Neural cell (in vitro differentiated cells): ENCODE measurements at regions not wholly inside any gene's neighbourhood (a gene's known extent, or its start where the extent isn't known, plus 50 kb on each side); places are given as distances from the start of the nearest gene placed in this dataset.

Experiments used
- H2AFZ ChIP-seq: fragments of 200-600, 300-800 bp; sonication (generic), shearing (Covaris generic); 2 replicates; pipeline ENCODE4 v1.6.0; 2014; ENCODE audit warnings: low read depth, mild to moderate bottlenecking, antibody characterized with exemption, low read length, moderate library complexity
- H3F3A ChIP-seq: fragments of 200-600 bp; shearing (Covaris generic); 2 replicates; pipeline ENCODE4 v1.6.1; 2016; ENCODE audit warnings: mild to moderate bottlenecking, moderate library complexity, mixed read lengths, antibody characterized with exemption, low read length; ENCODE audit not compliant: insufficient read depth, poor library complexity, severe bottlenecking
- H3K27ac ChIP-seq: fragments of 200-600, 300-800 bp; sonication (generic), shearing (Covaris generic); 2 replicates; pipeline ENCODE4 v1.5.1; 2014; ENCODE audit warnings: mild to moderate bottlenecking, low read length, moderate library complexity
- H3K27me3 ChIP-seq: fragments of 300-800, 200-600 bp; sonication (generic), shearing (Covaris generic); 2 replicates; pipeline ENCODE4 v1.6.0; 2014; ENCODE audit warnings: mild to moderate bottlenecking, low read depth, low read length, moderate library complexity; ENCODE audit not compliant: insufficient read depth
- H3K36me3 ChIP-seq: fragments of 300-800, 200-600 bp; sonication (generic), shearing (Covaris generic); 2 replicates; pipeline ENCODE4 v1.5.1; 2014; ENCODE audit warnings: mild to moderate bottlenecking, antibody characterized with exemption, low read length, moderate library complexity; ENCODE audit not compliant: insufficient read depth
- H3K4me2 ChIP-seq: fragments of 300-800, 200-600 bp; sonication (generic), shearing (Covaris generic); 2 replicates; pipeline ENCODE4 v1.6.0; 2014; ENCODE audit warnings: mild to moderate bottlenecking, low read length
- H3K4me3 ChIP-seq: fragments of 300-800, 200-600 bp; sonication (generic), shearing (Covaris generic); 2 replicates; pipeline ENCODE4 v1.5.1; 2014; ENCODE audit warnings: mild to moderate bottlenecking, low read length, moderate library complexity
- H3K79me2 ChIP-seq: fragments of 200-600 bp; shearing (Covaris generic); replicated peaks from 2 replicates; pipeline ENCODE4 v1.6.0; 2014; ENCODE audit warnings: mild to moderate bottlenecking, low read length, moderate library complexity; ENCODE audit not compliant: insufficient read depth
- H3K9ac ChIP-seq: fragments of 300-800, 200-600 bp; sonication (generic), shearing (Covaris generic); 2 replicates; pipeline ENCODE4 v1.6.1; 2016; ENCODE audit warnings: mild to moderate bottlenecking, low read length, mixed read lengths
- H3K9me2 ChIP-seq: fragments of 200-600 bp; shearing (Covaris generic); 2 replicates; pipeline ENCODE4 v1.6.1; 2016; ENCODE audit warnings: mild to moderate bottlenecking, low read length, mixed read lengths; ENCODE audit not compliant: insufficient read depth
- H3K9me3 ChIP-seq: fragments of 200-600, 300-800 bp; sonication (generic), shearing (Covaris generic); 2 replicates; pipeline ENCODE4 v1.6.1; 2016; ENCODE audit warnings: mild to moderate bottlenecking, mixed run types, low read length, moderate library complexity, mixed read lengths
- H4K20me1 ChIP-seq: fragments of 200-600 bp; shearing (Covaris generic); 2 replicates; pipeline ENCODE4 v1.6.1; 2016; ENCODE audit warnings: mild to moderate bottlenecking, mixed run types; ENCODE audit not compliant: insufficient read depth
- CTCF ChIP-seq: fragments of 450-650 bp; IDR thresholded peaks from 2 replicates; pipeline ENCODE4 v1.5.1; 2014; ENCODE audit warnings: antibody characterized with exemption, mild to moderate bottlenecking, moderate library complexity; ENCODE audit not compliant: poor library complexity, severe bottlenecking
- EP300 ChIP-seq: fragments of 450-650 bp; conservative IDR thresholded peaks from 2 replicates; pipeline ENCODE4 v1.6.1; 2014; ENCODE audit warnings: antibody characterized with exemption, mild to moderate bottlenecking, moderate library complexity; ENCODE audit not compliant: poor library complexity, severe bottlenecking
- EZH2 ChIP-seq: fragments of 200-600, 300-800 bp; shearing (Covaris generic), sonication (generic); IDR thresholded peaks from 2 replicates; pipeline ENCODE4 v1.6.1; 2014; ENCODE audit warnings: antibody characterized with exemption, low read length, borderline replicate concordance, mild to moderate bottlenecking; ENCODE audit not compliant: insufficient read depth, poor library complexity, severe bottlenecking
- MXI1 ChIP-seq: fragments of 450-650 bp; conservative IDR thresholded peaks from 2 replicates; pipeline ENCODE4 v1.6.1; 2014; ENCODE audit warnings: antibody characterized with exemption, mild to moderate bottlenecking; ENCODE audit not compliant: poor library complexity, severe bottlenecking
- POLR2AphosphoS5 ChIP-seq: IDR thresholded peaks from 2 replicates; pipeline ENCODE4 v1.6.1; 2012
- RAD21 ChIP-seq: fragments of 450-650 bp; conservative IDR thresholded peaks from 2 replicates; pipeline ENCODE4 v1.6.1; 2014; ENCODE audit warnings: antibody characterized with exemption, mild to moderate bottlenecking, moderate library complexity
- SMC3 ChIP-seq: fragments of 450-650 bp; conservative IDR thresholded peaks from 2 replicates; pipeline ENCODE4 v1.6.1; 2014; ENCODE audit warnings: antibody characterized with exemption, mild to moderate bottlenecking, moderate library complexity; ENCODE audit not compliant: poor library complexity
- TAF1 ChIP-seq: IDR thresholded peaks from 2 replicates; pipeline ENCODE4 v1.6.1; 2012; ENCODE audit warnings: low read depth
- TF ChIP-seq, protein P1 (sequence below): IDR thresholded peaks from 2 replicates; pipeline ENCODE4 v1.6.1; 2012; ENCODE audit warnings: borderline replicate concordance

DNA sequence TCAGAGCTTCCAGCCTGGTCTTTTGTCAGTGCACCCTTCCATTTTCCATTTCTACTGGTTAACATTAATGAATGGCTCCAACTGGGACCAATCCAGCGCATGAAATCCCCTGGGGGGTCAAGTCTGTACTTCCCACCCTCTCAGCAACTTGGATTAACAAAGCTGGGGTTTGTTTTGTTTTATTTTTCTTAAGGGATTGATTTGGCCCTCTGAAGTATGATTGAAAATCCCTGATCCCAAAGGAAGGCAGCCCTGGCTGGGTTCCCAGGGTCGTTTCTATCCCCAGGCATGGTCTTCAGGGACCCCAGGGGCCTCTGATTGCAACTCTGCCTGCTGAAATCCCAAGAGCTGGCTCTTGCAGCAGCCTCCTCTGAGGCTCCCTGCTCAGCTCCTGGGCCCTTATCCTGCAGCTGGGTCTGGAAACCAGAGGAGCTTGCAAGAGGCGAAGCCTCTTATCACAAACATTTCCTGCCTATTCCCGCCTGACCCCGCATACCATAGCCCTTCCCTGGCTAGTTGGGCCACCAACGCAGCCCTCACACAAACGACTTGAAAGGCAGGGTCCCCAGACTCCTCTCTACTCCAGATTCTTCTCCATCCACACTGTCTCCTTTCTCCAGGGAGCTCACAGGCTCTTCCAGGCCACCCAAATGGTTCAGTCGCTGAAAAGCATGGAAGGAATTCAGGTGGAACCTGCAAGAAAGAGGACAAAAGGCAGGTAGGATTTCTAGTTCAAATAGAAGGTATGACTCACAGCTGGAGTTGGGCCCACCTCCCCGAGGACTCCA, 109.7 kb upstream of the PKDCC start:
- Histone ChIP-seq H3K9ac (no peak overlapping the region), H3F3A (no peaks in the 10 kb centered on the region), H3K9me3 (no peaks in the 10 kb centered on the region), H3K36me3 (no peaks in the 10 kb centered on the region), H3K27ac (no peak overlapping the region), H3K4me2 (no peak overlapping the region), H3K9me2 (no peaks in the 10 kb centered on the region), H4K20me1 (no peaks in the 10 kb centered on the region), H2AFZ (no peak overlapping the region), H3K27me3 (no peaks in the 10 kb centered on the region), H3K79me2 (no peaks in the 10 kb centered on the region), H3K4me3 (no peak overlapping the region)
- TF ChIP-seq EZH2 (no peak), POLR2AphosphoS5 (no peak), RAD21 (no peak), TAF1 (no peak), CTCF (no peak), EP300 (no peak), SMC3 (no peak), MXI1 (no peak)
- TF ChIP-seq, protein P1, sequence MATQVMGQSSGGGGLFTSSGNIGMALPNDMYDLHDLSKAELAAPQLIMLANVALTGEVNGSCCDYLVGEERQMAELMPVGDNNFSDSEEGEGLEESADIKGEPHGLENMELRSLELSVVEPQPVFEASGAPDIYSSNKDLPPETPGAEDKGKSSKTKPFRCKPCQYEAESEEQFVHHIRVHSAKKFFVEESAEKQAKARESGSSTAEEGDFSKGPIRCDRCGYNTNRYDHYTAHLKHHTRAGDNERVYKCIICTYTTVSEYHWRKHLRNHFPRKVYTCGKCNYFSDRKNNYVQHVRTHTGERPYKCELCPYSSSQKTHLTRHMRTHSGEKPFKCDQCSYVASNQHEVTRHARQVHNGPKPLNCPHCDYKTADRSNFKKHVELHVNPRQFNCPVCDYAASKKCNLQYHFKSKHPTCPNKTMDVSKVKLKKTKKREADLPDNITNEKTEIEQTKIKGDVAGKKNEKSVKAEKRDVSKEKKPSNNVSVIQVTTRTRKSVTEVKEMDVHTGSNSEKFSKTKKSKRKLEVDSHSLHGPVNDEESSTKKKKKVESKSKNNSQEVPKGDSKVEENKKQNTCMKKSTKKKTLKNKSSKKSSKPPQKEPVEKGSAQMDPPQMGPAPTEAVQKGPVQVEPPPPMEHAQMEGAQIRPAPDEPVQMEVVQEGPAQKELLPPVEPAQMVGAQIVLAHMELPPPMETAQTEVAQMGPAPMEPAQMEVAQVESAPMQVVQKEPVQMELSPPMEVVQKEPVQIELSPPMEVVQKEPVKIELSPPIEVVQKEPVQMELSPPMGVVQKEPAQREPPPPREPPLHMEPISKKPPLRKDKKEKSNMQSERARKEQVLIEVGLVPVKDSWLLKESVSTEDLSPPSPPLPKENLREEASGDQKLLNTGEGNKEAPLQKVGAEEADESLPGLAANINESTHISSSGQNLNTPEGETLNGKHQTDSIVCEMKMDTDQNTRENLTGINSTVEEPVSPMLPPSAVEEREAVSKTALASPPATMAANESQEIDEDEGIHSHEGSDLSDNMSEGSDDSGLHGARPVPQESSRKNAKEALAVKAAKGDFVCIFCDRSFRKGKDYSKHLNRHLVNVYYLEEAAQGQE = no peak

DNA sequence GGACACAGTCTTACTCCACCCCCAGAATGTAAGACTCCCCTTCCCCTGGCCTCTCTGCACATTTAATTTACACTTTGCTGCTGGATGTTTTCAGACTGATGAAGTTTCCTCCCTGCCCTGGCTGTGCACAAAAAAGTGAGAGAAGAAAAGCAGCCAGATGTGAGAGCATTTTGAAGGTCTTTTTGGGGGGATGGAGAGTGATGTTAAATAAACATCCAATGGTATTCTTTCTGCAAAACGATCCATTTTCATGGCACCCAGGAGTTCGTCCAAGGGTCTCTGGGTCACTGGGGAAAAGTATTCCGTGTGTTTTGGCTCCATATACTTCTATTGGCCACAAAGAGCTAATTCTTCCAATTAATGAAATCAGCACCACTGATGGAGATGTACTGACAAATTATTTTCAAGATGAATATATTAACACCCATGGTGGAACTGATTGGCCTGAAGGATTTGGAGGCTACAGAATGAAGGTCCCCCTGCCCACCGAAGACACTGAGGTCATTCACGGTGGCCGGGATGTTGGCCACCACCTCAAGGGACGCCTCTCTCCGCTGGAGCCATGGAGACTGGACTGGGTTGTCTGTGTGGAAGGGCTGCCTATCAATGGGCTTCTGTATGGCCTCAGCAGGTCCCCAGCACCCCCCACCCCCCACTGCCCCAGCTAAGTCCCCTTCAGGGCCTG, 107.6 kb upstream of the PKDCC start:
- Histone ChIP-seq H3K9me2 (no peaks in the 10 kb centered on the region), H3K4me3 (no peak overlapping the region), H3K9me3 (no peaks in the 10 kb centered on the region), H2AFZ (no peak overlapping the region), H3F3A (no peaks in the 10 kb centered on the region), H3K79me2 (no peaks in the 10 kb centered on the region), H4K20me1 (no peaks in the 10 kb centered on the region), H3K4me2 (no peak overlapping the region), H3K27me3 (no peaks in the 10 kb centered on the region), H3K36me3 (no peaks in the 10 kb centered on the region), H3K9ac (no peak overlapping the region), H3K27ac (no peak overlapping the region)
- TF ChIP-seq EP300 (no peak), MXI1 (no peak), CTCF (no peak), EZH2 (no peak), SMC3 (no peak), POLR2AphosphoS5 (no peak), TAF1 (no peak), RAD21 (no peak)
- TF ChIP-seq, protein P1 = no peak
